MM.1S (cell line): ENCODE measurements at regions not wholly inside any gene's neighbourhood (a gene's known extent, or its start where the extent isn't known, plus 50 kb on each side); places are given as distances from the start of the nearest gene placed in this dataset.

Source experiments
- DNase-seq: peaks from one replicate; pipeline ENCODE4 v3.0.0-alpha.2; 2015
- H2AFZ ChIP-seq: fragments of 300-600 bp; sonication (generic); 2 replicates; pipeline ENCODE4 v1.6.0; 2016; ENCODE audit warnings: antibody characterized with exemption, low read length
- H3F3A ChIP-seq: fragments of 300-600 bp; sonication (generic); 2 replicates; pipeline ENCODE4 v1.6.1; 2016; ENCODE audit warnings: mild to moderate bottlenecking, antibody characterized with exemption, low read length, moderate library complexity, mixed read lengths; ENCODE audit not compliant: insufficient read depth
- H3K27ac ChIP-seq: fragments of 300-600 bp; sonication (generic); 2 replicates; pipeline ENCODE4 v1.5.1; 2016; ENCODE audit warnings: mild to moderate bottlenecking, low read length
- H3K27me3 ChIP-seq: fragments of 300-600 bp; sonication (generic); replicated peaks from 2 replicates; pipeline ENCODE4 v1.6.0; 2016; ENCODE audit warnings: low read length; ENCODE audit not compliant: insufficient read depth
- H3K36me3 ChIP-seq: fragments of 300-600 bp; sonication (generic); replicated peaks from 2 replicates; pipeline ENCODE4 v1.6.1; 2016; ENCODE audit warnings: mild to moderate bottlenecking, low read length, mixed read lengths; ENCODE audit not compliant: insufficient read depth
- H3K4me1 ChIP-seq: fragments of 300-600 bp; sonication (generic); 2 replicates; pipeline ENCODE4 v1.6.1; 2016; ENCODE audit warnings: low read length, mixed read lengths
- H3K4me2 ChIP-seq: fragments of 300-600 bp; sonication (generic); 2 replicates; pipeline ENCODE4 v1.6.0; 2016; ENCODE audit warnings: low read depth, low read length
- H3K4me3 ChIP-seq: fragments of 300-600 bp; sonication (generic); 2 replicates; pipeline ENCODE4 v1.5.1; 2016; ENCODE audit warnings: low read length, mixed read lengths
- H3K79me2 ChIP-seq: fragments of 300-600 bp; sonication (generic); 2 replicates; pipeline ENCODE4 v1.6.1; 2016; ENCODE audit warnings: mixed run types, low read length, mixed read lengths
- H3K9ac ChIP-seq: fragments of 300-600 bp; sonication (generic); 2 replicates; pipeline ENCODE4 v1.6.1; 2016; ENCODE audit warnings: low read length, mixed read lengths
- H3K9me2 ChIP-seq: fragments of 300-600 bp; sonication (generic); replicated peaks from 2 replicates; pipeline ENCODE4 v1.6.1; 2016; ENCODE audit warnings: mild to moderate bottlenecking, low read length, mixed read lengths; ENCODE audit not compliant: insufficient read depth
- H3K9me3 ChIP-seq: fragments of 300-600 bp; sonication (generic); replicated peaks from 2 replicates; pipeline ENCODE4 v1.6.1; 2016; ENCODE audit warnings: mild to moderate bottlenecking, low read length, mixed read lengths; ENCODE audit not compliant: insufficient read depth
- H4K20me1 ChIP-seq: fragments of 300-600 bp; sonication (generic); 2 replicates; pipeline ENCODE4 v1.6.1; 2016; ENCODE audit warnings: mild to moderate bottlenecking, low read length, moderate library complexity, mixed read lengths; ENCODE audit not compliant: insufficient read depth
- EZH2 ChIP-seq: fragments of 300-600 bp; sonication (generic); optimal IDR thresholded peaks from 2 replicates; pipeline ENCODE3; 2017; ENCODE audit warnings: low read depth, mild to moderate bottlenecking, antibody characterized with exemption, low read length, mixed read lengths
- EZH2phosphoT487 ChIP-seq: fragments of 300-600 bp; sonication (generic); IDR thresholded peaks from 2 replicates; pipeline ENCODE4 v1.6.1; 2018; ENCODE audit warnings: antibody characterized with exemption, low read length
- TF ChIP-seq, protein P1 (sequence below): fragments of 300-600 bp; sonication (generic); IDR thresholded peaks from 2 replicates; pipeline ENCODE4 v1.5.1; 2016; ENCODE audit warnings: antibody characterized with exemption, low read length, mixed read lengths

DNA sequence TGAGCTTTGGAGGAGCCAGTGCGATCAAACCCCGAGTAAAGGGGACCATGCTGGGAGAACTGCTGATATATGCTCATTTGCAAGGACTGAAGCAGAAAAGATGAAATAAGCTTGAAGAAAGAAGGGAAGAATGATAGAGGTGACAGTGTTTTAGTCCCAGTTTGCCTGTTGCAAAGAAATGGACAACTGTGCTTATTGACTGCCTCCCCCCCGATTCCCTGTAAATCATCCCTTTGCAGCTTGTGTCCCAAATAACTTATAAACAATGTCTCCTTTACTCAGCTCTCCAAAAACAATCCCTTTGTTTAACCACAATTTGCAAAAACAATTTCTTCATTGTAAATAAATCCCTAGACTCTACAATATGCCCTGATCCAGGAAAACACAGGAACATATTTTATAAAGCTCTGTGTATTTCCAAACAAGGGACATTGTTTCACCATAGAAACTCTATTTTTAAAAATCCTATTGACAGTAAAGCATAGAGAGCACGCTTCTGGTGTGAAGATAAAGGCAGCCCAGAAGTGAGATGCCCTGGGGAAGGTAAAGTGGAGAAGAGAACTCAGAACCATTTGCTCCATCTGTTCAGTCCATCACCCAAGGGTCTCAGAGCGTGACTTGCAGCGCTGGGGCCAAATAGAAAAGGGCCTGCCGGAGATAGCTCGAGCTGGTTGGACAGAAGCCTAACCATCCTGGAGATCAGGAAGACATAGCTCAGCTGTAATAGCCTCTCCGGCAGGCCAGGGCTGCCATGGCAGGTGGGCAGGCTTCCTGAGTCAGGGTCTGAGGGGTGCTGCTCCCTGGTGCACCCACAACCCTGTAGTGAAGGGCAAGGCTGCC lies 280.5 kb downstream of the WDR11 start:
- Histone ChIP-seq H3K36me3 (no peaks in the 10 kb centered on the region), H3K9me2 (no peaks in the 10 kb centered on the region), H4K20me1 (no peaks in the 10 kb centered on the region), H3K9ac (no peak overlapping the region), H3K79me2 (no peaks in the 10 kb centered on the region), H3K27ac (no peak overlapping the region), H3F3A (no peaks in the 10 kb centered on the region), H3K4me3 (no peak overlapping the region), H3K27me3 (no peaks in the 10 kb centered on the region), H3K9me3 (no peaks in the 10 kb centered on the region), H2AFZ (no peak overlapping the region), H3K4me1 (no peaks in the 10 kb centered on the region), H3K4me2 (no peak overlapping the region)
- no peak for DNase-seq
- TF ChIP-seq, protein P1, sequence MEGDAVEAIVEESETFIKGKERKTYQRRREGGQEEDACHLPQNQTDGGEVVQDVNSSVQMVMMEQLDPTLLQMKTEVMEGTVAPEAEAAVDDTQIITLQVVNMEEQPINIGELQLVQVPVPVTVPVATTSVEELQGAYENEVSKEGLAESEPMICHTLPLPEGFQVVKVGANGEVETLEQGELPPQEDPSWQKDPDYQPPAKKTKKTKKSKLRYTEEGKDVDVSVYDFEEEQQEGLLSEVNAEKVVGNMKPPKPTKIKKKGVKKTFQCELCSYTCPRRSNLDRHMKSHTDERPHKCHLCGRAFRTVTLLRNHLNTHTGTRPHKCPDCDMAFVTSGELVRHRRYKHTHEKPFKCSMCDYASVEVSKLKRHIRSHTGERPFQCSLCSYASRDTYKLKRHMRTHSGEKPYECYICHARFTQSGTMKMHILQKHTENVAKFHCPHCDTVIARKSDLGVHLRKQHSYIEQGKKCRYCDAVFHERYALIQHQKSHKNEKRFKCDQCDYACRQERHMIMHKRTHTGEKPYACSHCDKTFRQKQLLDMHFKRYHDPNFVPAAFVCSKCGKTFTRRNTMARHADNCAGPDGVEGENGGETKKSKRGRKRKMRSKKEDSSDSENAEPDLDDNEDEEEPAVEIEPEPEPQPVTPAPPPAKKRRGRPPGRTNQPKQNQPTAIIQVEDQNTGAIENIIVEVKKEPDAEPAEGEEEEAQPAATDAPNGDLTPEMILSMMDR = no peak

DNA sequence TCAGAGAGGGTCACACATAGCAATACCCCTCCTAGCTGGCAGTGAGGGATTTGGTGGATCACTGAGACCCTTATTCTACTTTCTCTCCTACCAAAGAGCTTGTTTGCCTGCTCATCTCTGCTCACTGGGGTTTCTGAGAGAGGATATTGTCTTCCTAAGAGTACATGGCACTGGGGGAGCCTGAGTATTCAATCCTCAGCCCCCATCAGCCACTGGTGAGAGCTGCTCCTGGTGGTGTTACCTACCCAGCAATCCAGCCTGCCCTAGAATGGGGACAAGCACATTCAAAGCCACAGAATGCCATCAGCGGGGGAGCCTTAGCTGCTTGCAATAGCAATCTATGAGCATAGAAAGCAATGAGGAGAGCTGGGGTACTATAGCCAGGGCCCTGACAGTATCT lies 281.1 kb downstream of the WDR11 start:
- no peak for DNase-seq
- Histone ChIP-seq H3K79me2 (no peaks in the 10 kb centered on the region), H3K4me3 (no peak overlapping the region), H3K9ac (no peak overlapping the region), H3K36me3 (no peaks in the 10 kb centered on the region), H3K9me2 (no peaks in the 10 kb centered on the region), H3K4me2 (no peak overlapping the region), H2AFZ (no peak overlapping the region), H4K20me1 (no peaks in the 10 kb centered on the region), H3K4me1 (no peaks in the 10 kb centered on the region), H3K9me3 (no peaks in the 10 kb centered on the region), H3K27me3 (no peaks in the 10 kb centered on the region), H3F3A (no peaks in the 10 kb centered on the region), H3K27ac (no peak overlapping the region)
- TF ChIP-seq EZH2phosphoT487 = no peak
- TF ChIP-seq, protein P1 = no peak
- no peak for TF ChIP-seq EZH2

DNA sequence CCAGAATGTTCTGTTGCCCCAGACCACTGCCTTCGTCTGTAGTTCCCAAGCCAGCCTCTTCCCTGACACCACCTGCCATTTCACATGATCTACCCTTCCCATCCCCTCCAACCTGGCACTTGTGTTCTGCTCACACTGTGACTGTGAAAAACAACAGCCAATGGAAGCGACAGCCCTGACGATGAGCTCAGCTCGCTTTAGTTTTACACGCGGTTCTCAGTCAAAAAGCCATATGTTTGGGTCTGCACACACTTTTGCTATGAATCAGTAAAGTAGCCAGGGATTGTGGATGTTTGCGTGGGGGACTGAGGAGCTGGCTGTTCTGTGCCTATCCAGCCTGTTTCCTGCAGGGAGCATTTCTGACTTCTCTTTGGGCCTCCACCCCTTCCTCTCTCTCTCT lies 282.7 kb downstream of the WDR11 start:
- Histone ChIP-seq H3K9ac (no peak overlapping the region), H3K4me3 (no peak overlapping the region), H4K20me1 (no peaks in the 10 kb centered on the region), H2AFZ (no peak overlapping the region), H3K4me2 (no peak overlapping the region), H3K79me2 (no peaks in the 10 kb centered on the region), H3K9me2 (no peaks in the 10 kb centered on the region), H3K36me3 (no peaks in the 10 kb centered on the region), H3K4me1 (no peaks in the 10 kb centered on the region), H3K27me3 (no peaks in the 10 kb centered on the region), H3F3A (no peaks in the 10 kb centered on the region), H3K27ac (no peak overlapping the region), H3K9me3 (no peaks in the 10 kb centered on the region)
- DNase-seq = no peak
- no peak for TF ChIP-seq EZH2
- TF ChIP-seq EZH2phosphoT487 = no peak
- TF ChIP-seq, protein P1 = no peak
